ENCODE measurements at regions not wholly inside any gene's neighbourhood (a gene's known extent, or its start where the extent isn't known, plus 50 kb on each side); places are given as distances from the start of the nearest gene placed in this dataset.

DNA sequence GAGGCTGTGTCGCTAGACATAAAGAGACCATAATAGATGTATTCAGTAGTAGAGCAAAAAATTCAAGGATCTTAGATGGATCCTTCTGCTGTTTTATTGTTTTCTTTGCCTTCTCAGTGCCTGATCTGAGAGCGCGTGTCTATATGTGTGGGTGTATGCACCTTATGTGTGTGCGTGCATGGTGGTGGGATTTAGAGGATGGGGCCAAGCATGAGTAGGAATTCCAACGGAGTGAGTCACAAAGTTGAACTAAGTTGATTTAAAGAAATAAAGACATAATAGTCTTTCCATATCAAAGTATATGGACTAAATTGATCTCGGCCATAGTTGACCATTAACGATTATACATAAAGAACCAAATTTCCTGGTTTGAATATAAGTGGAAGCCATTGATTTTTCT lies 178.7 kb downstream of the CYYR1 start:
- TF ChIP-seq, protein P1, sequence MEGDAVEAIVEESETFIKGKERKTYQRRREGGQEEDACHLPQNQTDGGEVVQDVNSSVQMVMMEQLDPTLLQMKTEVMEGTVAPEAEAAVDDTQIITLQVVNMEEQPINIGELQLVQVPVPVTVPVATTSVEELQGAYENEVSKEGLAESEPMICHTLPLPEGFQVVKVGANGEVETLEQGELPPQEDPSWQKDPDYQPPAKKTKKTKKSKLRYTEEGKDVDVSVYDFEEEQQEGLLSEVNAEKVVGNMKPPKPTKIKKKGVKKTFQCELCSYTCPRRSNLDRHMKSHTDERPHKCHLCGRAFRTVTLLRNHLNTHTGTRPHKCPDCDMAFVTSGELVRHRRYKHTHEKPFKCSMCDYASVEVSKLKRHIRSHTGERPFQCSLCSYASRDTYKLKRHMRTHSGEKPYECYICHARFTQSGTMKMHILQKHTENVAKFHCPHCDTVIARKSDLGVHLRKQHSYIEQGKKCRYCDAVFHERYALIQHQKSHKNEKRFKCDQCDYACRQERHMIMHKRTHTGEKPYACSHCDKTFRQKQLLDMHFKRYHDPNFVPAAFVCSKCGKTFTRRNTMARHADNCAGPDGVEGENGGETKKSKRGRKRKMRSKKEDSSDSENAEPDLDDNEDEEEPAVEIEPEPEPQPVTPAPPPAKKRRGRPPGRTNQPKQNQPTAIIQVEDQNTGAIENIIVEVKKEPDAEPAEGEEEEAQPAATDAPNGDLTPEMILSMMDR (IDR thresholded peaks at IDR 0.05 in 4 of 5, conservative IDR thresholded peaks at IDR 0.05 in 1 of 5): no peak
- TF ChIP-seq POLR2A (IDR thresholded peaks at IDR 0.05): no peak
